Upper lobe of right lung (tissue), 1 donor: ENCODE measurements at regions not wholly inside any gene's neighbourhood (a gene's known extent, or its start where the extent isn't known, plus 50 kb on each side); places are given as distances from the start of the nearest gene placed in this dataset.
A peak's percentile ranks its signal among the peaks of the same experiment; 100 is the strongest.
"Not testable (repeated sequence)": the region's sequence is repeated elsewhere in the genome, so short reads cannot be mapped to it uniquely, and the experiment has no call there.

Experiments used
- ATAC-seq: fragments of 200-7000 bp; cut with Tn5 transposase; one replicate; pipeline ENCODE4 v1.9.1; 2020; ENCODE audit warnings: mild to moderate bottlenecking, moderate library complexity
- DNase-seq: peaks from one replicate; pipeline ENCODE4 v3.0.0-alpha.2; 2020
- H3K27ac ChIP-seq: fragments of 200-600 bp; one replicate; pipeline ENCODE4 v1.8.0; 2022
- H3K27me3 ChIP-seq: fragments of 200-600 bp; one replicate; pipeline ENCODE4 v1.8.0; 2022; ENCODE audit warnings: mild to moderate bottlenecking
- H3K36me3 ChIP-seq: fragments of 200-600 bp; one replicate; pipeline ENCODE4 v1.8.0; 2022
- H3K4me1 ChIP-seq: fragments of 200-600 bp; one replicate; pipeline ENCODE4 v1.8.0; 2022
- H3K4me3 ChIP-seq: fragments of 200-600 bp; one replicate; pipeline ENCODE4 v1.8.0; 2022; ENCODE audit warnings: mild to moderate bottlenecking
- H3K9me3 ChIP-seq: fragments of 200-600 bp; one replicate; pipeline ENCODE4 v1.8.0; 2022
- intact Hi-C: fragments of 100-400 bp; cut with DNase I; formaldehyde crosslinking; loops from one replicate; pipeline ENCODE4 v1.11.0; 2022
- TF ChIP-seq, protein P1 (sequence below): fragments of 200-600 bp; IDR thresholded peaks from one replicate; pipeline ENCODE4 v1.8.0; 2022; ENCODE audit warnings: antibody characterized with exemption
- donor health status: DM: no; HTN: yes; CAD: no; lungs with severe emphysema.

GRCh38 chr5:157951673-157952373, 92.9 kb upstream of the CLINT1 start:
- Histone ChIP-seq H3K4me1 (no peaks in the 10 kb centered on the region), H3K27me3 (no peaks in the 10 kb centered on the region), H3K9me3 (no peaks in the 10 kb centered on the region), H3K27ac (no peak overlapping the region), H3K36me3 (no peaks in the 10 kb centered on the region), H3K4me3 (no peak overlapping the region)
- ATAC-seq = no peak
- TF ChIP-seq, protein P1, sequence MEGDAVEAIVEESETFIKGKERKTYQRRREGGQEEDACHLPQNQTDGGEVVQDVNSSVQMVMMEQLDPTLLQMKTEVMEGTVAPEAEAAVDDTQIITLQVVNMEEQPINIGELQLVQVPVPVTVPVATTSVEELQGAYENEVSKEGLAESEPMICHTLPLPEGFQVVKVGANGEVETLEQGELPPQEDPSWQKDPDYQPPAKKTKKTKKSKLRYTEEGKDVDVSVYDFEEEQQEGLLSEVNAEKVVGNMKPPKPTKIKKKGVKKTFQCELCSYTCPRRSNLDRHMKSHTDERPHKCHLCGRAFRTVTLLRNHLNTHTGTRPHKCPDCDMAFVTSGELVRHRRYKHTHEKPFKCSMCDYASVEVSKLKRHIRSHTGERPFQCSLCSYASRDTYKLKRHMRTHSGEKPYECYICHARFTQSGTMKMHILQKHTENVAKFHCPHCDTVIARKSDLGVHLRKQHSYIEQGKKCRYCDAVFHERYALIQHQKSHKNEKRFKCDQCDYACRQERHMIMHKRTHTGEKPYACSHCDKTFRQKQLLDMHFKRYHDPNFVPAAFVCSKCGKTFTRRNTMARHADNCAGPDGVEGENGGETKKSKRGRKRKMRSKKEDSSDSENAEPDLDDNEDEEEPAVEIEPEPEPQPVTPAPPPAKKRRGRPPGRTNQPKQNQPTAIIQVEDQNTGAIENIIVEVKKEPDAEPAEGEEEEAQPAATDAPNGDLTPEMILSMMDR = no peak
- DNase-seq = no peak
- intact Hi-C loops = no loop called here

DNA sequence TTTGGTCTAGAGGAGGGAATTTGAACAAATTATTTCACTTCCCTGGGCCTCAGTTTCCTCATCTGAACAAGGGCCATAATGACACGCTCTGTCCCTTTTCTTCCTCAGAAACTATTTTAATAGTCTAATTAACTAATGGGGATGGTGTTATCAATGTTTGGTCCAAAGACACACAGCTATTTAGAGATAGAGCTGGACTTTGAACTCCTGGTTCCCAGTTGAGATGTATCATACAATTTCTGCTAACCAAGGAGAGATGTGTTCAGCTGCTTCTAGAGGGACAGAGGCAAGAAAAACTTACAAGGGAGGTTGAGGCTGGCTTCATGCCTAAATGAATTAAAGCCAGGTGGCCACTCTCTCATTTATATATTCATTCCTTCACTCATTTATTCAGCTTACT, 90.6 kb upstream of the CLINT1 start:
- Histone ChIP-seq H3K4me1 (no peaks in the 10 kb centered on the region), H3K4me3 (no peak overlapping the region), H3K9me3 (no peaks in the 10 kb centered on the region), H3K36me3 (no peaks in the 10 kb centered on the region), H3K27me3 (no peaks in the 10 kb centered on the region), H3K27ac (no peak overlapping the region)
- TF ChIP-seq, protein P1 = no peak
- intact Hi-C loops = no loop called here
- DNase-seq (no peak), ATAC-seq (no peak)

DNA sequence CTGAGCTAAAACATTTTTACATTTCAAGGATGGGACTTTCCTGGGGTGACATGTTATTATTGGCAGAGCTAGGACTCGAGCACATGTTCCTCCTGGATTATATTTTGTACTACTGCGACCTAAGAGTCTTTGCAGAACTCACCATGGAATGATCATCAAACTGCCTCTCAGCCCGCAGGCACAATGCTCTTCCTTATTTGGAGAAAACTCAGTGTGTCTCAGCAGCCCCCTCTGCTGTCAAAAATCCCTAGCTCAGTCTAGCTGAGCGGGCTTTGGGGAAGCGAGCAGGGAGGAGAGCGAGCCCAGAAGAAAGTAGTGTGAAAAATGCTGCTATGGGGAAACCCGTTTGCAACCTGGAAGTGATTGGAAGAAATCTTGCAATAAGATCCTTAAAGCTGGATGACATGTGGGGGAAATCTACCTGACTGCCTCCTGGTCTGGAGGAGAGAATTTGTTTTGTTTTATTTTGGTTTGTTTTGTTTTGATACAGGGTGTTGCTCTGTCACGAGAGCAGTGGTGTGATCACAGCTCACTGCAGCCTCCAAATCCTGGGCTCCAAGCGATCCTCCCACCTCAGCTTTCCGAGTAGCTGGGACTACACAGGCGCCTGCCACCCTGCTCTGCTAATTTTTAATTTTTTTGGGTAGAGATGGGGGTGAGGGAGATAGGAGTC, 89.9 kb upstream of the CLINT1 start:
- Histone ChIP-seq H3K9me3 (no peaks in the 10 kb centered on the region), H3K4me3 (no peak overlapping the region), H3K36me3 (no peaks in the 10 kb centered on the region), H3K27me3 (no peaks in the 10 kb centered on the region), H3K4me1 (no peaks in the 10 kb centered on the region), H3K27ac (no peak overlapping the region)
- ATAC-seq = peak; percentile 100
- intact Hi-C loops = no loop called here
- DNase-seq = peak; percentile 84
- TF ChIP-seq, protein P1 = peak; percentile 89

DNA sequence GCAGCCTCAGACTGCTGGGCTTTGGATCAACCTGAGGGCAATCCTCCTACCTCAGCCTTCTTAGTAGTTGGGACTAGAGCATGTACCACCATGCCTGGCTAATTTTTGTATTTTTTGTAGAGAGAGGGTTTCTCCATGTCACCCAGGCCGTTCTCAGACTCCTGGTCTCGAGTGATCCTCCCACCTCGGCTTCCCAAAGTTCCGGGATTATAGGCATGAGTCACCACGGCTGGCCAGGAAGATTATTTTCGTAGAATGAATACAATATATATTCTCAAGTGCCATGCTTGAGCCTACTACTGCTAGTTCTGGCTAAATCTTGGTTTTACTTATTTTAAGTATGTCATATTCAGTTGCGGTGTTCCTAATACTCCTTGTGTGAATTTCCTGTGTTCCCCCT, 88.2 kb upstream of the CLINT1 start:
- DNase-seq = no peak
- no peak for ATAC-seq
- Histone ChIP-seq H3K9me3 (no peaks in the 10 kb centered on the region), H3K27me3 (no peaks in the 10 kb centered on the region), H3K36me3 (no peaks in the 10 kb centered on the region), H3K27ac (no peak overlapping the region), H3K4me1 (no peaks in the 10 kb centered on the region), H3K4me3 (no peak overlapping the region)
- TF ChIP-seq, protein P1 = no peak
- intact Hi-C loops = no loop called here

DNA sequence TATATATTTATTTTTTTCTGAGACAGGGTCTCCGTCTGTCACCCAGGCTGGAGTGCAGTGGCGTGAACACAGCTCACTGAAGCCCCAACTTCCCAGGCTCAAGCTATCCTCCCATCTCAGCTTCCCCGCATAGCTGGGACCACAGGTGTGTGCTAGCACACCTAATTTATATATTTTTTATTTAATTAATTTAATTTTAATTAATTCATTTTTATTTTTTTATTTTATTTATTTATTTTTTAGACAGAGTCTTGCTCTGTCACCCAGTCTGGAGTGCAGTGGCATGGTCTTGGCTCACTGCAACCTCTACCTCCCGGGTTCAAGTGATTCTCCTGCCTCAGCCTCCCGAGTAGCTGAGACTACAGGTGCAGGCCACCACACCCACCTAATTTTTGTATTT, 86.9 kb upstream of the CLINT1 start:
- H3K36me3 ChIP-seq, intact Hi-C loops: not testable (repeated sequence)

GRCh38 chr5:157944938-157945337, 86.0 kb upstream of the CLINT1 start:
- Histone ChIP-seq H3K9me3 (no peaks in the 10 kb centered on the region), H3K27me3 (no peaks in the 10 kb centered on the region), H3K27ac (no peak overlapping the region), H3K4me3 (no peak overlapping the region), H3K4me1 (no peaks in the 10 kb centered on the region), H3K36me3 (no peaks in the 10 kb centered on the region)
- DNase-seq = no peak
- no peak for ATAC-seq
- TF ChIP-seq, protein P1 = no peak
- intact Hi-C loops = no loop called here

More for the DNA sequence above, 86.9 kb upstream of the CLINT1 start:
- H3K27ac ChIP-seq, DNase-seq, H3K27me3 ChIP-seq, H3K4me1 ChIP-seq, ATAC-seq, H3K4me3 ChIP-seq, H3K9me3 ChIP-seq: not testable (repeated sequence)
